Liver (tissue), 7 donors: ENCODE measurements at regions not wholly inside any gene's neighbourhood (a gene's known extent, or its start where the extent isn't known, plus 50 kb on each side); places are given as distances from the start of the nearest gene placed in this dataset.

ENCODE experiments used
- DNase-seq: peaks from one replicate; pipeline ENCODE4 v3.0.0-alpha.2; 2017; ENCODE audit warnings: low spot score
- H3K27ac ChIP-seq, 2 donors: one replicate each; pipeline ENCODE4 v1.7.0; 2013; ENCODE audit warnings: inconsistent platforms in 2 of 2, low read length in 2 of 2, control low read depth in 1 of 2, low read depth in 1 of 2, mild to moderate bottlenecking in 1 of 2
- H3K27me3 ChIP-seq, 4 donors: one replicate each; pipeline versions ENCODE4 v1.6.1 to v1.7.0; 2013; ENCODE audit warnings: low read length in 3 of 4, inconsistent platforms in 1 of 4, mild to moderate bottlenecking in 1 of 4, moderate library complexity in 1 of 4; ENCODE audit not compliant: control insufficient read depth in 4 of 4, insufficient read depth in 4 of 4
- H3K36me3 ChIP-seq, 4 donors: one replicate each; pipeline versions ENCODE4 v1.6.1 to v1.7.0; 2013; ENCODE audit warnings: low read length in 3 of 4, mild to moderate bottlenecking in 3 of 4, low read depth in 1 of 4, moderate library complexity in 1 of 4; ENCODE audit not compliant: control insufficient read depth in 4 of 4, insufficient read depth in 3 of 4
- H3K4me1 ChIP-seq, 4 donors: one replicate each; pipeline versions ENCODE4 v1.6.1 to v1.7.0; 2013; ENCODE audit warnings: low read length in 3 of 4, mild to moderate bottlenecking in 3 of 4, moderate library complexity in 1 of 4; ENCODE audit not compliant: control insufficient read depth in 4 of 4, insufficient read depth in 4 of 4
- H3K4me3 ChIP-seq, 3 donors: one replicate each; pipeline versions ENCODE4 v1.6.1 to v1.7.0; 2013; ENCODE audit warnings: low read length in 3 of 3, control low read depth in 1 of 3, low read depth in 1 of 3, mild to moderate bottlenecking in 1 of 3
- H3K9ac ChIP-seq, 2 donors: one replicate each; pipeline ENCODE4 v1.7.0; 2013; ENCODE audit warnings: low read length in 2 of 2, mild to moderate bottlenecking in 2 of 2, moderate library complexity in 2 of 2, control low read depth in 1 of 2, low read depth in 1 of 2
- H3K9me3 ChIP-seq, 4 donors: one replicate each; pipeline versions ENCODE4 v1.6.1 to v1.7.0; 2013; ENCODE audit warnings: low read length in 3 of 4; ENCODE audit not compliant: control insufficient read depth in 4 of 4
- EGR1 ChIP-seq, 2 donors: IDR thresholded peaks; 2 replicates each; pipeline ENCODE4 v1.6.1; 2016 to 2018; ENCODE audit warnings: antibody characterized with exemption in 2 of 2, low read depth in 2 of 2
- FOXA1 ChIP-seq: IDR thresholded peaks from 2 replicates; pipeline ENCODE4 v1.6.1; 2016; ENCODE audit warnings: antibody characterized with exemption
- HNF4A ChIP-seq, 2 donors: conservative IDR thresholded peaks; 2 replicates each; pipeline ENCODE4 v1.6.1; 2016; ENCODE audit warnings: antibody characterized with exemption in 2 of 2, mild to moderate bottlenecking in 2 of 2
- HNF4G ChIP-seq: IDR thresholded peaks from 2 replicates; pipeline ENCODE4 v1.6.1; 2016; ENCODE audit warnings: antibody characterized with exemption
- JUND ChIP-seq, 2 donors: IDR thresholded peaks; 2 replicates each; pipeline ENCODE4 v1.6.1; 2016; ENCODE audit warnings: antibody characterized with exemption in 2 of 2
- NR2F2 ChIP-seq: IDR thresholded peaks from 2 replicates; pipeline ENCODE4 v1.6.1; 2016; ENCODE audit warnings: antibody characterized with exemption
- RAD21 ChIP-seq, 2 donors: IDR thresholded peaks; 2 replicates each; pipeline ENCODE4 v1.6.1; 2016; ENCODE audit warnings: antibody characterized with exemption in 2 of 2, mild to moderate bottlenecking in 2 of 2
- RXRA ChIP-seq, 2 donors: IDR thresholded peaks; 2 replicates each; pipeline ENCODE4 v1.6.1; 2017 to 2018; ENCODE audit warnings: antibody characterized with exemption in 2 of 2, mild to moderate bottlenecking in 1 of 2
- SP1 ChIP-seq: IDR thresholded peaks from 2 replicates; pipeline ENCODE4 v1.6.1; 2018; ENCODE audit warnings: antibody characterized with exemption, mild to moderate bottlenecking
- YY1 ChIP-seq: IDR thresholded peaks from 2 replicates; pipeline ENCODE4 v1.6.1; 2016; ENCODE audit warnings: antibody characterized with exemption, mild to moderate bottlenecking
- ZBTB33 ChIP-seq: IDR thresholded peaks from 2 replicates; pipeline ENCODE4 v1.6.1; 2016; ENCODE audit warnings: antibody characterized with exemption
- WGBS: extraction: QIAGEN DNeasy Blood & Tissue Kit; methylation state at CpG from one replicate; pipeline ENCODE4 v1.1.7; 2013; 5-methylcytosine and 5-hydroxymethylcytosine counted together
- TF ChIP-seq, protein P1 (sequence below): IDR thresholded peaks from 2 replicates; pipeline ENCODE4 v1.6.1; 2016; ENCODE audit warnings: antibody characterized with exemption
- TF ChIP-seq, protein P2 (sequence below): IDR thresholded peaks from 2 replicates; pipeline ENCODE4 v1.6.1; 2016; ENCODE audit warnings: antibody characterized with exemption, mild to moderate bottlenecking
- donor health status: healthy.
- donor health status: healthy.
- donor health status: healthy.
- donor health status: healthy.

DNA sequence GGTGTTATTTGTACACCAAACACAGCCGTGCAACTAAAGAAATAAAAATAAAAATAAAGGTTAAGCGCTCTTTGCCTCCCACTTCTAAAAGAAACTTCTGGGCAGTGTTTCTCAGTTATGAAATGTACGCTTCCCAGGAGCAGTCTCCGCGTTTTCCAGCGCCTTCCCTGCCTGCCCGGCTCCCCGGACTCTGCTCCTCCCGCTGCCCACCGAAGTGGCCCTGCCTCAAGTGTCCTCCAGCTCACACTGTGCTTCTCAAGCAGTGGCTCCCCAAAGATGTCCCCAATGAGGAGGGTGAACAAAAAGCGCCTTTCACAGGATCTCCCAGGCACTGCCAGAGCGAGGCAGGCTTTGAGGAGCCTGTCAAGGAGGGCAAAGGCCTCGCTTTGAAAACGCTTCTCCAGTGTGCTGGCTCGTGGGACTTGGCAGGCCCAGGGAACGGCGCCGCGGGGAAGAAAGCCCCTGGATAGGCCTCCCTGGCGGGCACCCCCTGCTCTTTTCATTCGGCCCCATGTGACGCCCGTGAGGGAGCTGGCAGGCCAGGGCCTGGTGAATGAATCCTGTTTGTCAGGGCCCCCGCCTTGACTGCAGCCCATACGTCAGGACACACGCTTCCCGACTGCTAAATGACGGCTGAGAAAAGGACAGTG, 187.1 kb downstream of the FOXO1 start (continued):
- no peak for TF ChIP-seq HNF4A (conservative IDR thresholded peaks at IDR 0.05)

DNA sequence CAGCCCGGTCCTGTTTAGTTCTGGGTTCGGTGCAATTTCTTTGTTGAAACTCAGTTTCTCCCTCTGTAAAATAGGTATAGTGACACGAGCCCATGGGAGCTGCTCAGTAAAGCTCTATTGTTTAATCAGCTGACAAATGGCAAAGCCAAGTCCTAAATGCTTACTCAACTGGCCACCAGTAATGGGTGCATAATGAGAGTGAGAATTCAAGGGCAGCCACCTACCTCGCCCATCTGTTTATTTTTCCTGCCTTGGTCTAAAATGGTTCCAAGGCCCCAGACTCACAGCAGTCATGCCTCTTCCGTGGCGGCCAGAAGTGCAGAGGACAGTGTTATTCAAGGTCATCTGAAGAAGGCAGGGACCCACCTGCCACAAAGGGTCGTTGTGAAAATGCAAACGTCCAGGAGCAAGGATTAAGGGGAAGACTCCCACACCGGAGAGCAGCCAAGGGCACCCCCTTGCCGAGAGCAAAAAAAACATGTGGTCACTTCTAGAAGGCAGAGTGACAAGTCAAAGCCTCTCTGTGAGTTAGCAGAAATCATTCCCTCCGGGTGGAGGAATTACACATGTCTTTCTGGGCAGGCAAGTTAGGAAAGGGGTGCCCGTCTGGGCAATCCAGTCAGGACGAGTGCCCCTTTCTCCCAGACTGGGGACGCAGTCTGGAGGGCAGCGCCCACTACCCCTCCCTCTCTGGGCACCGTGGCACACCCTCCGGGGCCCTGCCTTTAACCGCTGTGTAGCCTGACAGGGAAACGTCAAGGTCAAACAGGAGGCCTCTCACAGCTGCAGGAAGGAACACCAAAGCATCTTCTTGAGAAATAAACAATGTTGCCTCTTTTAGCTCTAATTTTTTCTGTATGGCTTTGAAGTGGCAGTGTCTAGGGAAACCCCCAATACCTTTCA, 186.2 kb downstream of the FOXO1 start:
- Histone ChIP-seq H3K9ac (no peak overlapping the region), H3K27ac (no peak overlapping the region), H3K27me3 (no peaks in the 10 kb centered on the region), H3K4me3 (no peak overlapping the region), H3K4me1 (peaks cover 15 to 46% (median 38%) of the 10 kb centered on the region in 4 donors), H3K36me3 (no peaks in the 10 kb centered on the region), H3K9me3 (no peaks in the 10 kb centered on the region)
- WGBS, result 80% methylated on average over 19 of the region's 19 CpGs
- DNase-seq, result no peak
- TF ChIP-seq RXRA (IDR thresholded peaks at IDR 0.05), result peak in 1 of 2 donors; percentile 13
- no peak for TF ChIP-seq JUND (IDR thresholded peaks at IDR 0.05)

DNA sequence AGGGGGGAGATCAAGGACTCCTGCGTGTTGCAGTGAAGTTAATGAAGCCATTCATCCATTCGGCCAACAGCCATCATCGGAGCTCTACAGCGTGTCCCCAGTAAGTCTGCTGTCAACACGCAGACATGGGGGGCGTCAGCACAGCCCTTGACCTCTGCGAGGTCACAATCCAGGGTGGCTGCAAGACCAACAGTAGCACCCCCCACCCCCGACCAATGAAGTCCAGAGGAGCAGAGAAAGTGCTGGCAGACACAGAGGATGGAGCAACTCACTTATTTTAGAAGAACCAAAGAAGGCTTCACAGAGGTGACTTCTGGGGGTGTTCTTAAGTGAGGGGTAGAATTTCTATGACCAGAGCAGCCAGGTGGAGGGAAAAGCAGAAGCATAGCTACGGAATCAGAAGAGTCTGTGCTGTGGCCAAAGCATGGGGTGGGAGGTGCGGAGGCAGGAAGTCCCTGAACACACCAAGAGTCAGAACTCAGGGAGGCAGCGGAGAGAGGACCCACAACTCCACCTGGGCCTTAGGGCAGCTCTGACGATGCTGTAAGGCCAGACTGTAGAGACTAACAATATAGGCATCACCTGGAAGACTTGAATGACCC, 185.4 kb downstream of the FOXO1 start:
- Histone ChIP-seq H3K9ac (no peak overlapping the region), H3K4me3 (no peak overlapping the region), H3K27ac (no peak overlapping the region), H3K36me3 (no peaks in the 10 kb centered on the region), H3K9me3 (no peaks in the 10 kb centered on the region), H3K27me3 (no peaks in the 10 kb centered on the region), H3K4me1 (peaks cover 11 to 41% (median 34%) of the 10 kb centered on the region in 4 donors)
- TF ChIP-seq YY1 (no peak), RXRA (IDR thresholded peaks at IDR 0.05) (no peak), HNF4A (conservative IDR thresholded peaks at IDR 0.05) (no peak), ZBTB33 (no peak), FOXA1 (no peak), NR2F2 (no peak), SP1 (no peak), RAD21 (IDR thresholded peaks at IDR 0.05) (no peak), HNF4G (no peak), EGR1 (IDR thresholded peaks at IDR 0.05; ENCODE audit: low read depth in 2 of 2) (no peak)
- TF ChIP-seq, protein P1, sequence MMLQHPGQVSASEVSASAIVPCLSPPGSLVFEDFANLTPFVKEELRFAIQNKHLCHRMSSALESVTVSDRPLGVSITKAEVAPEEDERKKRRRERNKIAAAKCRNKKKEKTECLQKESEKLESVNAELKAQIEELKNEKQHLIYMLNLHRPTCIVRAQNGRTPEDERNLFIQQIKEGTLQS, result no peak
- TF ChIP-seq, protein P2, sequence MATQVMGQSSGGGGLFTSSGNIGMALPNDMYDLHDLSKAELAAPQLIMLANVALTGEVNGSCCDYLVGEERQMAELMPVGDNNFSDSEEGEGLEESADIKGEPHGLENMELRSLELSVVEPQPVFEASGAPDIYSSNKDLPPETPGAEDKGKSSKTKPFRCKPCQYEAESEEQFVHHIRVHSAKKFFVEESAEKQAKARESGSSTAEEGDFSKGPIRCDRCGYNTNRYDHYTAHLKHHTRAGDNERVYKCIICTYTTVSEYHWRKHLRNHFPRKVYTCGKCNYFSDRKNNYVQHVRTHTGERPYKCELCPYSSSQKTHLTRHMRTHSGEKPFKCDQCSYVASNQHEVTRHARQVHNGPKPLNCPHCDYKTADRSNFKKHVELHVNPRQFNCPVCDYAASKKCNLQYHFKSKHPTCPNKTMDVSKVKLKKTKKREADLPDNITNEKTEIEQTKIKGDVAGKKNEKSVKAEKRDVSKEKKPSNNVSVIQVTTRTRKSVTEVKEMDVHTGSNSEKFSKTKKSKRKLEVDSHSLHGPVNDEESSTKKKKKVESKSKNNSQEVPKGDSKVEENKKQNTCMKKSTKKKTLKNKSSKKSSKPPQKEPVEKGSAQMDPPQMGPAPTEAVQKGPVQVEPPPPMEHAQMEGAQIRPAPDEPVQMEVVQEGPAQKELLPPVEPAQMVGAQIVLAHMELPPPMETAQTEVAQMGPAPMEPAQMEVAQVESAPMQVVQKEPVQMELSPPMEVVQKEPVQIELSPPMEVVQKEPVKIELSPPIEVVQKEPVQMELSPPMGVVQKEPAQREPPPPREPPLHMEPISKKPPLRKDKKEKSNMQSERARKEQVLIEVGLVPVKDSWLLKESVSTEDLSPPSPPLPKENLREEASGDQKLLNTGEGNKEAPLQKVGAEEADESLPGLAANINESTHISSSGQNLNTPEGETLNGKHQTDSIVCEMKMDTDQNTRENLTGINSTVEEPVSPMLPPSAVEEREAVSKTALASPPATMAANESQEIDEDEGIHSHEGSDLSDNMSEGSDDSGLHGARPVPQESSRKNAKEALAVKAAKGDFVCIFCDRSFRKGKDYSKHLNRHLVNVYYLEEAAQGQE, result no peak
- 92% methylated on average over 12 of the region's 12 CpGs for WGBS
- no peak for DNase-seq
